ENCODE measurements at regions not wholly inside any gene's neighbourhood (a gene's known extent, or its start where the extent isn't known, plus 50 kb on each side); places are given as distances from the start of the nearest gene placed in this dataset.

DNA sequence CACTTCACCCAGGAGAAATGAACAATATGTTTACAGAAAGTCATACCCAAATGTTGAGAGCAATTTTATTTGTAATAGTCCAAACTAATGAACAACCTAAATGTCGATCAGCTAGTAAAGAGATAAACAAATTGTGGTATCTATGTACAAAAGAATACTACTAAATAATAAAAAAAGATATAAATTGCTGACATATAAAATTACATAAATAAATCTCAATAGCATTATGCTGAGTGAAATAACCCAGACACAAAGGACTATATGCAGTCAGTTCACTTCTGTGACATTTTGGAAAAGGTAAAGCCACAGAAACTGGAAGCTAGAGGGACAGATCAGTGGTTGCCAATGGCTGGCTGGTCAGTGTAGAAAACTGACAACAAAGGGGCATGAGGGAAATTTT lies 346.0 kb upstream of the PCDH20 start:
- TF ChIP-seq, protein P1, sequence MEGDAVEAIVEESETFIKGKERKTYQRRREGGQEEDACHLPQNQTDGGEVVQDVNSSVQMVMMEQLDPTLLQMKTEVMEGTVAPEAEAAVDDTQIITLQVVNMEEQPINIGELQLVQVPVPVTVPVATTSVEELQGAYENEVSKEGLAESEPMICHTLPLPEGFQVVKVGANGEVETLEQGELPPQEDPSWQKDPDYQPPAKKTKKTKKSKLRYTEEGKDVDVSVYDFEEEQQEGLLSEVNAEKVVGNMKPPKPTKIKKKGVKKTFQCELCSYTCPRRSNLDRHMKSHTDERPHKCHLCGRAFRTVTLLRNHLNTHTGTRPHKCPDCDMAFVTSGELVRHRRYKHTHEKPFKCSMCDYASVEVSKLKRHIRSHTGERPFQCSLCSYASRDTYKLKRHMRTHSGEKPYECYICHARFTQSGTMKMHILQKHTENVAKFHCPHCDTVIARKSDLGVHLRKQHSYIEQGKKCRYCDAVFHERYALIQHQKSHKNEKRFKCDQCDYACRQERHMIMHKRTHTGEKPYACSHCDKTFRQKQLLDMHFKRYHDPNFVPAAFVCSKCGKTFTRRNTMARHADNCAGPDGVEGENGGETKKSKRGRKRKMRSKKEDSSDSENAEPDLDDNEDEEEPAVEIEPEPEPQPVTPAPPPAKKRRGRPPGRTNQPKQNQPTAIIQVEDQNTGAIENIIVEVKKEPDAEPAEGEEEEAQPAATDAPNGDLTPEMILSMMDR (IDR thresholded peaks at IDR 0.05), result no peak
- Histone ChIP-seq H3K27me3 (no peaks in the 10 kb centered on the region), H3K27ac (no peak overlapping the region), H3K36me3 (no peaks in the 10 kb centered on the region), H3K4me3 (no peak overlapping the region), H3K9me3 (peaks cover 0 to 1% of the 10 kb centered on the region in 2 donors), H3K4me1 (no peaks in the 10 kb centered on the region)
- DNase-seq (ENCODE audit: low spot score), result no peak

DNA sequence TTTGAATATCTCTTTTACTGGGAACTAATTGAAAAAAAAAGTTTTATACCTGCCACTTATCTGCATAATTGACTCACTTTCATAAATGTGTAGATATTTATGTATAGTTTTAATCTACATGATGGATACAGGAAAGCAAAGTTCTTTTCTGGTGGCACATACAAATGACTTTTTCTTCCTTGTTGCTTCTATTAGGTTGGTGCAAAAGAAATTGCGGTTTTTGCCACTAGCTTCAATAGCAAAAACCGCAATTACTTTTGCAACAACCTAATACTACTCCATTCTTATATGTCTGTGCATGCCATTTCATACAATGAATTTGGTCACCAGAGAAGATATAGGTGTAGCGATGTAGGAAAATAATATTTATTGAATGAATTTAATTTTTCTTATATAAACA lies 344.5 kb upstream of the PCDH20 start:
- Histone ChIP-seq H3K4me1 (no peaks in the 10 kb centered on the region), H3K9me3 (peaks cover 0 to 17% of the 10 kb centered on the region in 2 donors), H3K4me3 (no peak overlapping the region), H3K36me3 (no peaks in the 10 kb centered on the region), H3K27me3 (no peaks in the 10 kb centered on the region), H3K27ac (no peak overlapping the region)
- no peak for DNase-seq (ENCODE audit: low spot score)
- TF ChIP-seq, protein P1 (IDR thresholded peaks at IDR 0.05), result no peak

DNA sequence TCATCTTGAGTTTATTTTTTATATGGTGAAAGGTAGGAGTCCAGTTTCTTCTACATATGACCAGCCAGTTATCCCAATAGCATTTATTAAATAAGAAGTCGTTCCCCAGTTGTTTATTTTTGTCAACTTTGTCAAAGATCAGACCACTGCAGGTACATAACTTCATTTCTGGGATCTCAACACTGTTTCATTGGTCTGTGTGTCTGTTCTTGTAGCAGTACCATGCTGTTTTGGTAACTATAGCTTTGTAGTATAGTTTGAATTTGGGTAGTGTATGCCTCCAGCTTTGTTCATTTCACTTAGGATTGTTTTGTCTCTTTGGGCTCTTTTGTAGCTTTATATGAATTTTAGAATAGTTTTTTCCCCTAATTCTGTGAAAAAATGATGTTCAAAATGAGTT lies 340.4 kb upstream of the PCDH20 start:
- no peaks in the 10 kb centered on the region for H3K4me1 ChIP-seq
- TF ChIP-seq, protein P1 (IDR thresholded peaks at IDR 0.05), result no peak

DNA sequence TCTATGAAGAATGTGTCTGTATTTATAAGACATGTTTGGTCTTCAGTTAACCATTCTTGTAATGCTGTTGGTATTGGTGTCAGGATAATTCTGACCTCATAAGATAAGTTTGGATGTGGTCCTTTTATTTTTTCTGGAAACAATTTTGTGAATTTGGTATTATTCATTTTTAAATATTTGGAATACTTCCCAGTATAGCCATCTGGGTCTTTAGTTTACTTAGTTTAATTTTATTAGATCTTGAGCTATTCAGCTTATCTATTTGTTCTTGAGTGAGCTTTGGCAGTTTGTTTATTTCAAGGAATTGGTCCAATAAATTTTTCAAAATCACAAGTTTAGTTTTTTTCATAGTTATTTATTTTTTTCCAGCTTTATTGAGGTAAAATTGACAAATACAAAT lies 335.4 kb upstream of the PCDH20 start:
- no peak for DNase-seq (ENCODE audit: low spot score)
- H3K36me3 ChIP-seq, result no peaks in the 10 kb centered on the region
- no peaks in the 10 kb centered on the region for H3K4me1 ChIP-seq
- H3K27ac ChIP-seq, result no peak overlapping the region
- peaks cover 0 to 22% of the 10 kb centered on the region in 2 donors for H3K9me3 ChIP-seq
- TF ChIP-seq, protein P1 (IDR thresholded peaks at IDR 0.05), result no peak
- H3K27me3 ChIP-seq, result no peaks in the 10 kb centered on the region
- H3K4me3 ChIP-seq, result no peak overlapping the region

More for the DNA sequence above, 340.4 kb upstream of the PCDH20 start:
- Histone ChIP-seq H3K36me3 (no peaks in the 10 kb centered on the region), H3K4me3 (no peak overlapping the region), H3K9me3 (peaks cover 0 to 24% of the 10 kb centered on the region in 2 donors), H3K27me3 (no peaks in the 10 kb centered on the region), H3K27ac (no peak overlapping the region)
- DNase-seq (ENCODE audit: low spot score), result no peak

DNA sequence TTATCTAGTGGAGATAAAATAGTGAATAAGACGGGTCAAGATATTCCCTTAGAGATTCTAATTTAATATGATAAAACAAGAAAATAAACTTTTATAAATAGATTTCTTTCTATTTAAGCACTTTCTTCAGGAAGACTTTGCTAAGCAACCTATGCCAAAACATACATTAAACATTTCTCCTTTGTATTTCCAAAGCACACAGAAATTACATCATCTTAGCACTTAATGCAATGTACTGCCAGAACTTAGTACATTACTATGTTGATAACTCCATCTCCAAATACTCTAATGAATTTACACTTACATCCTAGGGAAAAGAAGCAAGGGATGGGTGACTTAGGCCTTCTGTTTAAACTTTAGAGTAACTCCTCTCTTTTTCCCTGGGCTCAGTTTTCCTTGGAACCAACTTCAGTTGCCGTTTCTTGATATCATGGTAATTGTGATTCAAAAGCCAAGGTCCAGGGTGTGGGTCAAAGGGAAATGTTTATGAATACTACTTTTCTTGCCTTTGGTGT lies 322.6 kb upstream of the PCDH20 start:
- Histone ChIP-seq H3K4me1 (no peaks in the 10 kb centered on the region), H3K36me3 (no peaks in the 10 kb centered on the region), H3K27ac (no peak overlapping the region), H3K27me3 (no peaks in the 10 kb centered on the region), H3K4me3 (no peak overlapping the region), H3K9me3 (no peaks in the 10 kb centered on the region)
- DNase-seq (ENCODE audit: low spot score), result no peak
- TF ChIP-seq, protein P1 (IDR thresholded peaks at IDR 0.05), result no peak

DNA sequence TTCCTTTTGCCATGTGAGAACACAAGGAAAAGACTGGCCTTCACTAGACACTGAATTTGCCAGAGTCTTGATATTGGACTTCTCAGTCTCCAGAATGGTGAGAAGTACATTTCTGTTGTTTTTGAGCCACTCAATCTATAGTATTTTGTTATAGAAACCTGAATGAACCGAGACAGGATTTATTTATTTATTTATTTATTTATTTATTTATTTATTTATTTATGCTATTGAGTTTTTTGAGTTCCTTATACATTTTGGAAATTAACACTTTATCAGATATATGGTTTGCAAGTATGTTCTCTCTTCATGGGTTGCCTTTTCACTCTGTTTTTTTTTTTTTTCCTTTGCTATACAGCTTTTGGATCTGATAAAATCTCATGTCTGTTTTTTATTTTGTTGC lies 319.0 kb upstream of the PCDH20 start:
- no peaks in the 10 kb centered on the region for H3K36me3 ChIP-seq
- H3K27ac ChIP-seq, result no peak overlapping the region
- no peaks in the 10 kb centered on the region for H3K9me3 ChIP-seq
- H3K4me1 ChIP-seq, result no peaks in the 10 kb centered on the region
- H3K4me3 ChIP-seq, result no peak overlapping the region
- DNase-seq (ENCODE audit: low spot score), result no peak
- TF ChIP-seq, protein P1 (IDR thresholded peaks at IDR 0.05), result no peak
- H3K27me3 ChIP-seq, result no peaks in the 10 kb centered on the region
